Stimulated activated CD4-positive, alpha-beta T cell treated with anti-CD3 and anti-CD28 coated beads, Interleukin-12 subunit alpha, Interleukin-12 subunit beta, amount 100 ng/mL, for 4 hours (primary cell): ENCODE measurements at regions not wholly inside any gene's neighbourhood (a gene's known extent, or its start where the extent isn't known, plus 50 kb on each side); places are given as distances from the start of the nearest gene placed in this dataset.
"Not testable (repeated sequence)": the region's sequence is repeated elsewhere in the genome, so short reads cannot be mapped to it uniquely, and the experiment has no call there.

Experiments
- DNase-seq: peaks from one replicate; pipeline ENCODE4 v3.0.0-alpha.2; 2020

DNA sequence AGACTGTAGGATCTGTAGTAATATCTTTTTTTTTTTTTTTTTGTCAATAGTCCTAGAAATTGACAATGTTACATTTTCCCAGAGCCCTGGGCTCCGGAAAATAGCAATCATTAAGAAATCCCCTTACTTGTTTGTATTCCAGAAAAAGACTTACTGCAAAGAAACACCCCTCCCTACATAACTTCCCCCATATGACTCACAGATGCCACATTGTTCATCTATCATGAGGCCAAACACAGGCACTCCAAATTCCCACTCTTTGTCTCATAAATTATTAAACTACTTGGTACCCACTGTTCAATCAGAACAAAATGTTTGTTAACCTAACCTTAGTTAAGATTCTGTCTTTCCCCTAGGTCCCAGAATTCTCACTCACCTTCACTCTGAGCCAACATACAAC, 53.5 kb downstream of the TEX51 start:
- no peak for DNase-seq

DNA sequence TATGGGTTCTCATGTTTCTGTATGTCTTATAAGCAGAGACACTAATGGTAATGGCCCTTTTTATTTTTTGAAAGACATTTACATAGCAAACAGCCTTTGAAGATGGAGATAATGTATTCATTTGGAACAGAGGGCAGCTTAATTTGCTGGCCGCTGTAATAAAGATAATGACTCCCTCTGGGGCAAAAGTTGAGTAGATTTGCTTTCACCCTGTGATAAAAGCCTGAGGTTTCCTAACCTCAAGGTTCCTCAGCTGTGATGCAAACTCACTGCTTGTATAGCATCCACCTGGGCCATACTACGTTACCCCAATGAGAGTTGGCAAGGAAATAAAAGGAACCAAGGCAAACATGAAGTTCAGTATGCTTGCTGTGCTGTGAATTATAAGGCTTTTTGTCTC, 54.8 kb downstream of the TEX51 start:
- no peak for DNase-seq

DNA sequence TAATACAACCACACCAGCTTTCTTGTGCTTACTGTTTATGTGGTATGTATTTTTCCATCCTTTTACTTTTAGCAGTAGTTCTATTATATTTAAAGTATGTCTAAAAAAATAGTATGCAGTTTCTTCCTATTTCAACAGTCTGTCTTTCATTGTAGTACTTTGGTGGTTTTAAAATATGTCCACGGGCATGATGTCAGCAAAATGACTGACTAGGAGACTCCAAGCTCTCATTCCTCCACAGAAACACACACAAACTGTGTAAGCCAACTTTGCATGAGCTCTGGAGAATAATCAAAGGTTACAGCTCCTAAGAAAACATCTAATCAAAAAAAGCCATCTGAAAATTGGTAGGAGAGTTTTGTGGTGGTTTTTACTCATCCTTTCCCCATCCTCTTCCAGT, 56.1 kb downstream of the TEX51 start:
- DNase-seq: no peak

DNA sequence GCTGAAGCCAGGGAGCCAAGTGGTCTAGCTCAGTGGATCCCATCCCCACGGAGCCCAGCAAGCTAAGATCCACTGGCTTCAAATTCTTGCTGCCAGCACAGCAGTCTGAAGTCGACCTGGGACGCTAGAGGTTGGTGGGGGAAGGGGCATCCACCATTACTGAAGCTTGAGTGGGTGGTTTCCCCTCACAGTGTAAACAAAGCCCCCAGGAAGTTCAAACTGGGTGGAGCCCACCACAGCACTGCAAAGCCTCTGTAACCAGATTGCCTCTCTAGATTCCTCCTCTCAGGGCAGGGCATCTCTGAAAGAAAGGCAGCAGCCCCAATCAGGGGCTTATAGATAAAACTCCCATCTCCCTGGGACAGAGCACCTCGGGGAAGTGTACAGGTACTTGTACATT, 58.1 kb downstream of the TEX51 start:
- not testable (repeated sequence) for DNase-seq

DNA sequence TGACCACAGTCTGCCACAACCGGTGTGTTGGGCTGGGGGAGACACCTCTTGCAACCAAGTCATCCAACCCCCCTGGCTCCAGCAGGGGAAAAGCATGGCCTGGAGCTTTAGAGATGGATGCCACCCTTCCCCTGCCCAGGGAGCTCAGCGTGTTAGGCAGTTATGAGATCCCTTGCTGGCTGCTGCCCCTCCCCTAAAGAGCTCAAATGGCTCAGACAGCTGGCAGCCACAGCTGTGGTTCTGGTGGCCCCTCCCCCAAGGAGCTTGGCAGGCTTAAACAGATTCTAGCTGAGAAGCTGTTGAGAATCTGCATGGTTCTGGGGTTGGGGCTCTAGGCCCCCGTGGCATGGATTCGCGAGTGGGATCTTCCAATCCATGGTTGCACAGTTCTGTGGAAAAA, 64.7 kb downstream of the TEX51 start:
- no peak for DNase-seq

DNA sequence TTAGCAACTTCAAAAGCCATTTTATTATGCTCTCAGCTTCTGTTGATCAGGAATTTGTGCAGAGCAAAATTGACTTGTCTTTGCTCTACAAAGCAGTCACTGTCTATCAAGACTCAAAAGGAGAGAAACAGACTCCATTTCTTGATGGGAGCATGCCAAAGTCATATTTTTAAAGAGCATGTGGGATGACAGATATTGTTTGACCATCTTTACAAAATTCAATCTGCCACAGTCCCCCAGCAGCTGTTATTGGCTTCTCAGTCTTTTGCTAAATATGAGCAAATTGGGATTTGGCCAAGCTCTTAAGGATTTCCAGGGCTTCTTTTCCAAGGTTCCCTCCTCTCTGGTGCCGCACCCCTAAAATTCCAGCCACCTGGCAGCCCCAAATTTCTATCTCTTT, 67.9 kb downstream of the TEX51 start:
- DNase-seq: no peak

DNA sequence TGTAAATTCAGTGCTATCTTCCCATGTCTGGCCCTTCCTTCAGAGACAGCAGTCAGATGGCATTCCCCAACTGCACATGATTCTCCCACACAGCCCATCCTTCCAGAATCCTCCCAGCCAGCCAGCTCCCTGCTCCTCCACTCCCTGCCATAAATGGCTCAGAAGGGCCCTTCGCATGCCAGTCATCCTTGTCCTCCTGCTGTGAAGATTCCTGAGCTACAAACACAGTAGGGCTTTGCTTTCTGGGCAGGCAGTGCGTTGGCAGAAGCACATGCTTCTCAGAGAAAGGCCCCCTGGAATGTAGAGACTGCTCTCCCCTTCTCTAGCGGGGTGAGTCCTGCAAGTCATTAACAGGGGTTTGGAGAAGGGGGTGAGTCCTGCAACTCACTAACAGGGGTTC, 71.9 kb downstream of the TEX51 start:
- DNase-seq: no peak

DNA sequence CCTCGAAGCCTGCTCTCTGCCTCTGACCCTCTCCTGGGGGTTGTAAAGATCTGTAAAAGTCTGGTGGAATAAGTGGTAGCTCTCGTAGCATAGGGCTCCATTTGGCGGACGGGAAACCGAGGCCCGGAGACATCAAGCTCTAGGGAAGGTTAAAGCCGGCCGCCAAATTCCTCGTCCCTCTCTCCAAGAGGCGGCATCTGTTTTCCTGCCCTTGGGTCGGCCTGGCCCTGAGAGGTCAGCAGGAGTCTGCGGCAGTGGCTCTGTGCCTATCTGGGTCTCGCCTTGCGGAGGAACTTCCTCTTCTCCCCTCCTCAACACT, 72.4 kb downstream of the TEX51 start:
- DNase-seq: no peak

DNA sequence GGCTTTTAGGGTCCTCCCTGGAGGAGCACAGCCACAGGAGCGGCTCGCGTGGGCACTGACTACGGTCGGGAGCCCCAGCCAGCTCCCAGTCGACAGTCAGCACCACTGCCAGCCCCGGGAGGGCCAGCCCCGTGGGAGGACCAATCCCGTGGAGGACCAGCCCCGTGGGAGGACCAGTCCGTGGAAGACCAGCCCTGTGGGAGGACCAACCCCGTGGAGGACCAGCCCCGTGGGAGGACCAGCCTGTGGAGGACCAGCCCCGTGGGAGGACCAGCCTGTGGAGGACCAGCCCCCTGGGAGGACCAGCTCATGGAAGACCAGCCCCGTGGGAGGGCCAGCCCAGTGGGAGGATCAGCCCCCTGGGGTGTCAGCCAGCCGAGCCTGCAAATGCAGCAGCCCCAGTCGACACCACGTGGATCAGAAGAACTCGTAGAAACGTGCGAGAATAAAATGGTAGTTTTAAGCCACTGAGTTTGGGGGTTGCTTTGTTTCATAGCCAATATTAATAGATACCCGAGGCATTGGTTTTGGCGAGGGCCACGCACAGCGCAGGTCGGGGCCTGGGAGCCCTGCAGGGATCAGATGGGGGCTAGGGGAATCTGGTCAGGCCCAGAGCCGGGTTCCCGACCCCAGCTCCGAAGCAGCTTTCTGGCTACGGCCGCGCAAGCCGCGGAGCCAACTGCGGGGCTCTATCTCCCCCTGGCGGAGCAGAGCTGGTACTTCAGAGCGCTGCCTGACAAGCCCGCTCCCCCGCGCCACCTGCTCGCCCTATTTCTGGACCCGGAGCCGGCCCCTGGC, 73.0 kb downstream of the TEX51 start:
- peak; percentile 62 for DNase-seq

DNA sequence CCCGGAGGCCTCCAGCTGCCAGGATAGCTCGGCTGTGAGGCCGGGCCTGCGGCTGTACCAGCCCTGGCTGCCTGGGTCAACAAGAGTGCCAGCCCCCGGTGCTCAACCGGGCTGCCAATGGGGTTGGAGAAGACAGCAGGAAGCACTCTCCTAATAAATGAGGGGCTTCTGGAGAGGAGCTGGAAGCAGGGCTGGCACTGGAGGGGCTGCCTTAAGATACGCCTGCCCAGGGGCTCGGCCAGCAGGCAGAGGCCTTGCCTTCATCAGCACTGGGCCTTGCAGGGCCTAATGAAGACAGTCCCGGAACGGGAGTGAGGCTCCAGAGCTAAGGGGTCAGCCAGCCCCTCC, 73.6 kb downstream of the TEX51 start:
- no peak for DNase-seq

DNA sequence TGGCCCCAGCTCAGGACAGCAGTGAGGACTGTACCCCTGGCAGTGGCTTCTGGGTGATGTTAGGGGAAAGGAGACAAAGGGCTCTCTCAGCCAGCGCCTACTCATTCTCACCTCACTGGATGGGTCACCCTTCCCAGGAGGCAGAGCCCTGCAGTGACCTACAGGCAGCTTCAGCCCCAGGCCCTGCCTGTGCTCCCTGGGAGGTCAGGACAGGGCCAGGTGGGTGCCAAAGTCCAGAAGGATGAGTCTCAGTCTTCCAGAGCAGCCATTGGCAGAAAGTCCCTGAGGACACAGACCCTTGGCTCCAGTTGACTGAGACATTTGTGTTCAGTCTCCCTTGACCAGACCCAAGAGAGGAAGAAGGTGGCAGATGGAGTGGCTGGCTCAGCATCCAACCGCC, 75.1 kb downstream of the TEX51 start:
- DNase-seq: no peak

DNA sequence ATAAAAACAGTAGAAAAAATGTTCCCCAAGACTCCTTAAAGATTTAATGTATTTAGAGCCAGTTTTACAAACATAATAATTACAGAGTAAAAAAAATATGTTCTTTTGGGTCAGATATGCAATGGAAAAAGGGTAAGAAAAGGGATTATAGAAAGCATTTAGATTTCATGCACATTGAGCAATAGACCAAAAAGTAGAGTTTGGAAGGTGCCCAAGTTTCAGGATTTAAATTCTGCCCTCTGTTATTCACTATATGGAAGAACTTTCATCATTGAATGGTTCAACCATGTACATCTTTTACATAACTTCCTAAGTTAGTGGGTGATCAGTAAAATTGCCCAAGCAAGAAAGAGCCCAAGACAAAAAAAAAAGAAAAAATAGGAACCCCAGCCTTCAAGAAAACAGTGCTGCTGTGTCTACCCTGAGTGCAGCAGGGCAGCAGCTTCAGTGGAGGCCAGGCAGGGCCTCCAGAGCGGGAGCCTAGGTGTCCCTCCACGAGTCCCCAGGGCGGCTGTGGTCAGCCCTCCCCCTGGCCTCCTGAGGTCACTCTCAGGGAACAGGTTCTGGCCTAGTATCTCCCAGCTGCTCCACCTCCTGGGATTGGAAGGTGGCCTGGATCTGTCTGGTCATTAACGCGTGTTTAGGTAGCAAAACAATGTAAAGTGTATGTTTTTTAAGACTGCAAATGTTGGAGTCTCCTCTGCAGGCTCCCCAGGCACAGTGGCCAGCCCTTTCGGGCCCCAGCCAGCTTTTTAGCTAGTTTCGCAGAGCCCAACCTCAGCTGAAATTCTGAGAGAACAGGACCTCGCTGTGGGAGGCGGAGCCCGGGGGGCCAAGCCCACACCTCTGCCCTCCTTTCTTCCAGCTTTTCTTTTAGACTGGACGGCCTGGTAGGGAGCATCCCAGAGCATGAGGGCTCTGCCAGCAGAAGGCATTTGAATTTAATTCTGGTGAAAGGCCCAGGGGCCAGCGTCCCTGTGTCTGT, 77.3 kb downstream of the TEX51 start:
- no peak for DNase-seq

DNA sequence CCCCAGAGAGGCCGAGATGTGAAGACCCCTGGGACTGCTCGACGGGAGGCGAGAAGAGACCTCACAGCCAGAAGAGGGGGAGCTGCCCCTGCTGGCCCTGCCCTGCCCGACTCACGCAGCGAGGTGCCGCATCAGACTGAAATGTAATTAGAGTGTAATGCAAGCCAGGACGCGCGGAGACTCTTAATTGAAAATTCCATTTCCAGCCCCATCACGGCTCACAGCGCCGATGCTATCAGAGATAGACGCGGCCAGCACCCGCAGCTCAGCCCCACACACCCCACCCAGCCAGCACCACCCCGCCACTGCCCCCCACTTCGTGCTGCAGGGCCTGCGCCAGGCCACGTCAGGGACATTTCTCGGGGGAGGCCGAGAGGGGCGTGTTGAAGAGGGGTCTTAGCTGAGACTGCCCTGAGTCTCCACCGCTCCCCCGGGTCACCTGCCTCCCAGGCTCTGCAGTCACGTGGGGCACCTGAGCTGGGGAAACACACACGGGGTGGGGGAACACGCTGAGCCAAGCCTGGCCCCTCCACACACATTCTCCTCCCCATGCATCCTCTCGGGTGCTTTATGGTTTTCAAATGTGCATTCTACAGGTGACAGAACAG, 78.1 kb downstream of the TEX51 start:
- no peak for DNase-seq

DNA sequence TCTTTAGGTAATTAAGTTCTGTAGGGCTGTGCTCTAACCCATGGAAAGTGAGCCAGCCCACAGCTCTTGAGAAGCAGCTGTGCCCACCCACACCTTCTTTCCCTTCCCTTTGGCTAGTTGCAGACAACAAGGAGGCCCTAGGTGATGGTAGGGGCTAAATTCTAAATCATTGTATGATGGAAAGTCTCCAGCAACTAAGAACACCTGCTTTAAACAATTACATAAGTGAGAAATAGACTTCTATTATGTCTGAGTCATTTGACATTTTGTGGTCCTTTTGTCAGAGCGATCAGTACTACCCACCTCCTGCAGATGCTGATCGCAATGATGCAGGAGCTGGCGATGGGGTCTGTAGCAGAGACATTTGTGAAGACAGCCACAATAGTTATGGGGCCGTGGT, 79.6 kb downstream of the TEX51 start:
- no peak for DNase-seq

DNA sequence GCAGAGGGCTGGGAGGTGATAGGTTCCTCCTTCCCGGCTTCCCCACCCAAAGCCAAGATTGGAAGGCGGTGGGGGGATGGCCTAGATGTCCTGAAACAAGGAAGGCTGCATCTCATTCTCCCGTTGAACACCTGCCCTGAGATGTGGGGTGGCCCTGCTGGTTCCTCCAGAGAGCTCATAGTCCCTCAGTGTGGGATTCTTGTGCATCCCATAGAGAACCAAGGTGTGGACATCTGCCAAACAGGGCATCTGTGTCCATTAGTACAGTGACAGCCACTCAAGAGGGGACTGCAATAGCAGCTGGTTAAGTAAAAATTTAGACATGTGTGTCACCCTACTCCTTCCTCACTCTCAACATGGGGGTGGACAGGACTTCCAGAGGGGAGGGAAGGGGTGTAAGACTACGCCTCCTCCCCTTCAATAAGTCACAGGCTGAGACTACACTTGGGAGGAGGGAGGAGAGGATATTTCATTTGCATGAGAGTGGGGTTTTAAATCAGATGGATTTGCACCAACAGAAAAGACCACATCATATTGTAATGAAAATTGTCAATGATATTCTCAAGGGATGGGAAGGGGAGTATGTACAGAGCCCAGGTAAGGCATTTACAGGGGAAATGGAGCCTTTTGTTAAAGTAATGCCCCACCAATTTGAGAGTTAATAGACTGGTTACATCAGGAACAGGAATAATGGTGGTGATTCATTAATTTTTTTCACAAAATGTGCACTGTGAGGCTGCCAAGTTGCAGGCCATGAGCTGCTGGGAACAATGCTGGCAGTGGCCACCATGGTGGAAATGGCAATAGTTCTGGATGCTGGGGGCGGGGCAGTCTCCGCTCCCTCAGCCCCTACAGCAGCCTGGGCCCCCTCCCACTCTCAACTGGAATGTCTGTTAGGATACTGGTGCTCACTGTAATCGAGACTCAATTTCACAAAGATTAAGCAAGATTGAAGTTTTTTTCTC, 80.6 kb downstream of the TEX51 start:
- DNase-seq: no peak

DNA sequence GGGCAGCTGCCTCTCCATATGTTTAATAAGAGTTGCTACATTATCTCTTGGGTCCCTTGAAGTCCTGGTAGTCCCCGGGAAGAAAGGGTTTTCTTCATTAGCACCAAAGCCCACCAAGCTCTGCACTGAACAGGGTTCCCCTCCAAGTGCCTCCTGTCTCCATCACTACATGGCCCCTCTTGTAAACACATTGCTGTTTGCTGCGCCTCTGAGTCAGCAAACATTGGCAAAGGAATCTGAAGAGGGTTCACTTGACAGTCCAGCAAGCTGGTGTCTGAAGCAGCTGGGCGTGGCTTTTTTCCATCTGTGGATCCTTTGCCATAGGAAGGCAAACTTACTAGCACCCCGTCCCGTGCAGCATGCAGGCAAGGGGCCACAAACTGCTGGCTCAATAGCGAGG, 82.8 kb downstream of the TEX51 start:
- DNase-seq: no peak

DNA sequence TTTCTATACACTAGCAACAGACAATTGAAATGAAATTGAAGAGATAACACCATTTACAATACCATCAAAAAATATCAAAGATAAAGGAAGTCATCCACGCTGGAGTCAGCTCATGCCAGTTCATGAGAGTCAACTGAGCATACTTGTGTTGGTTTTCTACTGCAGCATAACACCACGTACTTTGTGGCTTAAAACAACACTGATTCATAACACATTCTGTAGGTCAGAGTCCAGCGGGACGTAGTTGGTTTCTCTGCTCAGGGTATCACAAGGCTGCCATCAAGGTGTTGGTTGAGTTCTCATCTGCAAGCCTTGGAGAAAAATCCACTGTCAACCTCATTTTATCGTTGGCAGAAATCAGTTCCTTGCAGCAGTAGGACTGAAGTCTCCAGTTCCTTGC, 84.2 kb downstream of the TEX51 start:
- no peak for DNase-seq

DNA sequence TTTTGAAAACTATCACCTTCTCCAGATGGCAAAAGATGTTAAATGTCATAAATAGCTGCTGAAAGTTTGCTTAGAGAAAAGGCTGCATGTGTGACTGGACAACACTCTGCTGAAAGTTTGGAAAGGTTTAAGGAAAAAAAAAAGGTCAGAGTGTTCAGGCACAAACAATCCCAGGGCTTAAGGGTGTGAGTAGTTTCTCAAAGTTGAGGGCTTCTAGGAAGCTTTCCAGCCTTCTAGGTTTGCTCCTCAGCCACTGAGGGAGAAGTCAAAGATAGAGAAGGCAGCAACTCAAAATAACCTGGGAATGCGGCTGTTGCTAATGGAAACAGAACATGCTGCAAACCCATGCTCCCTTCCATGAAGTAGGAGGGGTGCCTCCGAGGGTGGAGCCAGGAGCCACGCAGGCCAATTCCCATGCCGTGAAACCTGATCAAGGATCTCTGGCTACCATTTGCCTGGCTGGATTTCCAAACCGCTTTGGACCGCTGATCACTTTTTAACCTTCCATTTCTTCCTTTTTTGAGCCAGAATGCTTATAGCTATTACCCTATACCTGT, 88.0 kb downstream of the TEX51 start:
- no peak for DNase-seq

DNA sequence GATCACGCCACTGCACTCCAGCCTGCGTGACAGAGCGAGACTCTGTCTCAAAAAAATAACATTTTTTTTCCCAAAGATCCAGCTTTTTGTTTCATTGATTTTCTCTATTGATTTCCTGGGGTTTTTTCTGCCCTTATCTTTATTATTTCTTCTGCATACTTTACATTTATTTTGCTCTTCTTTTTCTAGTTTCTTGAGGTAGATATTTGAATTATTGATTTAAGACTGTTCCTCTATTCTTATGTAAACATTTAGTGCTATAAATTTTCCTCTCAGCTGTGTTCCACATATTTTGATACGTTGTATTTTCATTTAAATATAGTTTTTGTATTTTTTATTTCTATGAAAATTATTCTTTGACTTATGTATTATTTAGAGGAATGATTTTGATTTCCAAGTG, 89.8 kb downstream of the TEX51 start:
- DNase-seq: no peak

DNA sequence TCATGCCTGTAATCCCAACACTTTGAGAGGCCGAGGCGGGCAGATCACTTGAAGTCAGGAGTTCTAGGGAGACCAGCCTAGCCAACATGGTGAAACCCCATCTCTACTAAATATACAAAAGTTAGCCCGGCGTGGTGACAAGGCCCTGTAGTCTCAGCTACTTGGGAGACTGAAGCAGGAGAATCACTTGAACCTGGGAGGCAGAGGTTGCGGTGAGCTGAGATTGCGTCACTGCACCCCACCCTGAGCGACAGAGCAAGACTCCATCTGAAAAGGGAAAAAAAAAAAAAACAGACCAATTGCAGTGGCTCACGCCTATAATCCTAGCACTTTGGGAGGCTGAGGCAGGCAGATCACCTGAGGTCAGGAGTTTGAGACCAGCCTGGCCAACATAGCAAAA, 90.4 kb downstream of the TEX51 start:
- not testable (repeated sequence) for DNase-seq

DNA sequence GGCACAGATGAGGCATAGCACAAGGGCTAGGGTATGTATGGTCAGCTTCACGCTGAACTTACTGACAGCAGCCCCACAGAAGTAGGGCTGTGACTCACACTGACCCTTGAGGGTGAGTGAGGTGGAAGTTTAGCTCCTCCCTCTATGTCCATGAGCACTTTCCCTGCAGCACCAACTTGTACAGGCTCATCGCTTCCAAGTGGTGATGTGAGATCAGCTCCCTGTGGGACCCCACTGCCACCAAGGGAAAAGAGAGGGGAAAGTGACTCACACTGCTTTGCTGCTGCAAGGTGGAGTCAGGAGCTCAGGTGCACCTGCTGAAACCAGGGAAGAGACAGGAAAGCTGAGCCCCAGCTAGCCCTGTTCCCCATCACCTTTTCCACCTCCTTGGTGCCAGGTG, 91.5 kb downstream of the TEX51 start:
- DNase-seq: no peak
